ENCODE measurements at regions not wholly inside any gene's neighbourhood (a gene's known extent, or its start where the extent isn't known, plus 50 kb on each side); places are given as distances from the start of the nearest gene placed in this dataset.

GRCh38 chr3:16741103-16741758, 136.0 kb upstream of the DAZL start:
- no peak overlapping the region for H2AFZ ChIP-seq (replicated peaks; ENCODE audit: low read length, poor library complexity)
- H4K8ac ChIP-seq (ENCODE audit: low read depth in 2 of 2, low read length in 2 of 2), result no peak overlapping the region
- no peak overlapping the region for H3K14ac ChIP-seq (replicated peaks; ENCODE audit: low read depth, low read length)
- H3K23ac ChIP-seq (ENCODE audit: low read depth, low read length), result no peak overlapping the region
- no CpG with 5 or more reads among the region's 4 CpGs for WGBS, 2 experiments (ENCODE audit: extremely low coverage in 2 of 2, insufficient read length in 1 of 2)
- no peak overlapping the region for H4K5ac ChIP-seq (ENCODE audit: low read depth, low read length)
- no peak overlapping the region for H3K4ac ChIP-seq (ENCODE audit: low read depth, low read length)
- H2BK120ac ChIP-seq (ENCODE audit: low read depth, low read length), result no peak overlapping the region
- no peaks in the 10 kb centered on the region for H4K20me1 ChIP-seq (ENCODE audit: insufficient read depth, low read length)
- H3K36me3 ChIP-seq (ENCODE audit: control insufficient read depth, insufficient read depth, low read length), result no peaks in the 10 kb centered on the region
- H3K27ac ChIP-seq (ENCODE audit: insufficient read depth, low read length), result no peak overlapping the region
- no peaks in the 10 kb centered on the region for H3K79me1 ChIP-seq (ENCODE audit: low read depth in 1 of 2, low read length in 2 of 2)
- no peak overlapping the region for H3K9ac ChIP-seq (ENCODE audit: low read depth, low read length)
- no peak overlapping the region for H2AK5ac ChIP-seq (ENCODE audit: low read depth, low read length)
- no peaks in the 10 kb centered on the region for H3K9me1 ChIP-seq (ENCODE audit: insufficient read depth, low read length)
- CTCF ChIA-PET, result no interaction called here
- intact Hi-C loops (cut with micrococcal nuclease), result no loop called here
- no peak overlapping the region for H2AK9ac ChIP-seq (replicated peaks; ENCODE audit: low read depth, low read length, poor library complexity)
- no peak overlapping the region for H3K18ac ChIP-seq (ENCODE audit: low read depth, low read length)
- no peak overlapping the region for H2BK20ac ChIP-seq (ENCODE audit: low read depth, low read length)
- peak; percentile 60 for DNase-seq
- H3K4me2 ChIP-seq (ENCODE audit: low read depth, low read length), result no peak overlapping the region
- no peak overlapping the region; the same call in 1 of the 2 replicates for H3K56ac ChIP-seq (ENCODE audit: extremely low read depth, insufficient read depth, low read length)
- BruUV-seq (replicated peaks), result no TSS peak
- no peaks in the 10 kb centered on the region for H3K4me1 ChIP-seq (ENCODE audit: control insufficient read depth, insufficient read depth, low read length)
- no peak overlapping the region for H2BK5ac ChIP-seq (ENCODE audit: low read depth, low read length, poor library complexity, severe bottlenecking)
- POLR2A ChIA-PET (ENCODE audit: unreplicated experiment), result no interaction called here
- no peak for TF ChIP-seq CTCF (conservative IDR thresholded peaks at IDR 0.05; ENCODE audit: low read depth, low read length)
- no peak for TF ChIP-seq RFX5 (IDR thresholded peaks at IDR 0.05; ENCODE audit: low read depth, low read length)
- TF ChIP-seq FOS (IDR thresholded peaks at IDR 0.05; ENCODE audit: low read depth, low read length), result no peak
- no peak for TF ChIP-seq USF2 (IDR thresholded peaks at IDR 0.05; ENCODE audit: low read depth, low read length)
- H3K27me3 ChIP-seq (ENCODE audit: control insufficient read depth, insufficient read depth, low read length), result no peaks in the 10 kb centered on the region
- dilution Hi-C loops (cut with HindIII; ENCODE audit: low sequenced_read_pairs, unreplicated experiment), result no loop called here
- H3K9me3 ChIP-seq (ENCODE audit: control insufficient read depth, insufficient read depth, low read length), result no peaks in the 10 kb centered on the region
- no peak for ATAC-seq (ENCODE audit: low read depth)
- in situ Hi-C loops (cut with MboI; ENCODE audit: low sequenced_read_pairs), result no loop called here
- no peak overlapping the region for H4K91ac ChIP-seq (ENCODE audit: insufficient read depth, low read depth, low read length)
- H2BK15ac ChIP-seq (ENCODE audit: low read depth, low read length), result no peak overlapping the region
- H3K4me3 ChIP-seq (ENCODE audit: insufficient read depth, low read depth, low read length), result no peak overlapping the region

Data from IMR-90 (cell line).